DND-41 (cell line): ENCODE measurements at regions not wholly inside any gene's neighbourhood (a gene's known extent, or its start where the extent isn't known, plus 50 kb on each side); places are given as distances from the start of the nearest gene placed in this dataset.

Source experiments
- EZH2 ChIP-seq: IDR thresholded peaks from 3 replicates; pipeline ENCODE4 v1.6.1; 2012; ENCODE audit warnings: borderline replicate concordance, low read depth, mild to moderate bottlenecking, moderate library complexity, low read length, inconsistent platforms; ENCODE audit not compliant: severe bottlenecking
- TF ChIP-seq, protein P1 (sequence below): IDR thresholded peaks from 2 replicates; pipeline ENCODE4 v1.5.1; 2012; ENCODE audit warnings: borderline replicate concordance, low read length, moderate library complexity, mild to moderate bottlenecking; ENCODE audit not compliant: poor library complexity, severe bottlenecking; ENCODE audit errors: extremely low read depth

DNA sequence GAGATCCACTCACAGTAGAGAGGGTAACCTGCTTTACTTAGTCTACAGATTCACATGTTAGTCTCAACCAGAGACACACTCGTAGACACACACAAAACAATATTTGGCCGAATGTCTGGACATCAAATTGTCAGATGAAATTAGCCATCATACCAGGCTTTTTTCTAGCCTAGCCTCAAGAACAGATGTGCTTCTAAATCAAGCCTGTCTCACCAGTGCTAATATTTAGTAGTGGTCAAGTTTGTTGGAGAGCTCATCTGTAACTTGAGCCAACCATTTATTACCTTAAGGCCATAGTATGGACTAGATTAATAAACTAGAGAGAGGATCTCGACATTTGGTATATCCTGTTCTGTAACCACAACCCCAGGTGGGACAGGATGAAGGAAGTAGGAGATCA, 1118.8 kb upstream of the MAP3K7 start:
- TF ChIP-seq, protein P1, sequence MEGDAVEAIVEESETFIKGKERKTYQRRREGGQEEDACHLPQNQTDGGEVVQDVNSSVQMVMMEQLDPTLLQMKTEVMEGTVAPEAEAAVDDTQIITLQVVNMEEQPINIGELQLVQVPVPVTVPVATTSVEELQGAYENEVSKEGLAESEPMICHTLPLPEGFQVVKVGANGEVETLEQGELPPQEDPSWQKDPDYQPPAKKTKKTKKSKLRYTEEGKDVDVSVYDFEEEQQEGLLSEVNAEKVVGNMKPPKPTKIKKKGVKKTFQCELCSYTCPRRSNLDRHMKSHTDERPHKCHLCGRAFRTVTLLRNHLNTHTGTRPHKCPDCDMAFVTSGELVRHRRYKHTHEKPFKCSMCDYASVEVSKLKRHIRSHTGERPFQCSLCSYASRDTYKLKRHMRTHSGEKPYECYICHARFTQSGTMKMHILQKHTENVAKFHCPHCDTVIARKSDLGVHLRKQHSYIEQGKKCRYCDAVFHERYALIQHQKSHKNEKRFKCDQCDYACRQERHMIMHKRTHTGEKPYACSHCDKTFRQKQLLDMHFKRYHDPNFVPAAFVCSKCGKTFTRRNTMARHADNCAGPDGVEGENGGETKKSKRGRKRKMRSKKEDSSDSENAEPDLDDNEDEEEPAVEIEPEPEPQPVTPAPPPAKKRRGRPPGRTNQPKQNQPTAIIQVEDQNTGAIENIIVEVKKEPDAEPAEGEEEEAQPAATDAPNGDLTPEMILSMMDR = no peak
- no peak for TF ChIP-seq EZH2
